Astrocyte of the spinal cord (primary cell): ENCODE measurements at regions not wholly inside any gene's neighbourhood (a gene's known extent, or its start where the extent isn't known, plus 50 kb on each side); places are given as distances from the start of the nearest gene placed in this dataset.
"Not testable (repeated sequence)": the region's sequence is repeated elsewhere in the genome, so short reads cannot be mapped to it uniquely, and the experiment has no call there.

Source experiments
- DNase-seq: peaks from one replicate; pipeline ENCODE4 v3.0.0; 2011; ENCODE audit warnings: low read depth, low spot score
- H3K4me3 ChIP-seq: 2 replicates; pipeline ENCODE4 v1.5.1; 2011; ENCODE audit warnings: low read depth, mild to moderate bottlenecking, low read length, moderate library complexity
- in situ Hi-C: cut with HindIII; loops from 2 replicates; pipeline ENCODE4 v1.10.0; 2017; ENCODE audit warnings: low sequenced_read_pairs
- TF ChIP-seq, protein P1 (sequence below): IDR thresholded peaks from 2 replicates; pipeline ENCODE4 v1.5.1; 2012; ENCODE audit warnings: low read depth, mild to moderate bottlenecking, low read length, inconsistent platforms

DNA sequence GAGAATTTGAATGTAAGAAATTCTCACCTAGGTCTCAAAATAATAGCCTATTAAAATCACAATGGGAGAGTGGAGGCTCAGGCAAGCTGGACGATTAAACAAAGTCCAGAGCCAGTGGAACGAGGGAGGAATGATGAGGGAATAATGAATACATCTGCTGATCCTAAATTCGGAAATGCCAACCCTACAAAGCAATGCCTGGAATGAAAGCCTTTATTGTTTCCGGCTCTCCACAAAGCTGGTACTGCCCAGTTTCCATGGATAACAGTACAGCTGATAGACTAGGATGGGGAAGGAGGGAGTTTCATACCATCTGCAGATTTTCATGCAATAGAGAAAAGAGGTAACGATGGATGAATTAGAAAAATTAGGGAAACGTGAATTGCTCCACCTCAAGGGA lies 356.1 kb downstream of the CBLN4 start:
- DNase-seq = no peak
- in situ Hi-C loops = no loop called here
- no peak overlapping the region for H3K4me3 ChIP-seq
- TF ChIP-seq, protein P1, sequence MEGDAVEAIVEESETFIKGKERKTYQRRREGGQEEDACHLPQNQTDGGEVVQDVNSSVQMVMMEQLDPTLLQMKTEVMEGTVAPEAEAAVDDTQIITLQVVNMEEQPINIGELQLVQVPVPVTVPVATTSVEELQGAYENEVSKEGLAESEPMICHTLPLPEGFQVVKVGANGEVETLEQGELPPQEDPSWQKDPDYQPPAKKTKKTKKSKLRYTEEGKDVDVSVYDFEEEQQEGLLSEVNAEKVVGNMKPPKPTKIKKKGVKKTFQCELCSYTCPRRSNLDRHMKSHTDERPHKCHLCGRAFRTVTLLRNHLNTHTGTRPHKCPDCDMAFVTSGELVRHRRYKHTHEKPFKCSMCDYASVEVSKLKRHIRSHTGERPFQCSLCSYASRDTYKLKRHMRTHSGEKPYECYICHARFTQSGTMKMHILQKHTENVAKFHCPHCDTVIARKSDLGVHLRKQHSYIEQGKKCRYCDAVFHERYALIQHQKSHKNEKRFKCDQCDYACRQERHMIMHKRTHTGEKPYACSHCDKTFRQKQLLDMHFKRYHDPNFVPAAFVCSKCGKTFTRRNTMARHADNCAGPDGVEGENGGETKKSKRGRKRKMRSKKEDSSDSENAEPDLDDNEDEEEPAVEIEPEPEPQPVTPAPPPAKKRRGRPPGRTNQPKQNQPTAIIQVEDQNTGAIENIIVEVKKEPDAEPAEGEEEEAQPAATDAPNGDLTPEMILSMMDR = no peak

DNA sequence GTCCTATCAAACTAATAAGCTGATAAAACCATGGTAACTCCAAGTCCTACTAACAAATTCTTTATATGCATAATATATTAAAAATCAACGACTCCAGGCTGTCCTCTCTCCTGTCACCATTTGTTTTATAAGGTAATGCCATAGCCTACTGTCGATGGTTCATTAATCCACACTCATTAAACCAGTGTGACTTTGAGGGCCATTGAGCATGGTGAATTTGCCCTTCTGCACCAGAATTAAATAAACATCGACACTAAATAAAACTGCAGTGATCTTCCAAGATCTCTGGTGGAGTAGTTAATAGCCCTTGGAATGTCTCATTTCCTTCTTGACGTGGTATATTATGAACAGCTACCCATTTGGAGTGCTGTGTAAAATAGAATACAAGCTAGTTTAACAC lies 358.5 kb downstream of the CBLN4 start:
- in situ Hi-C loops = no loop called here

DNA sequence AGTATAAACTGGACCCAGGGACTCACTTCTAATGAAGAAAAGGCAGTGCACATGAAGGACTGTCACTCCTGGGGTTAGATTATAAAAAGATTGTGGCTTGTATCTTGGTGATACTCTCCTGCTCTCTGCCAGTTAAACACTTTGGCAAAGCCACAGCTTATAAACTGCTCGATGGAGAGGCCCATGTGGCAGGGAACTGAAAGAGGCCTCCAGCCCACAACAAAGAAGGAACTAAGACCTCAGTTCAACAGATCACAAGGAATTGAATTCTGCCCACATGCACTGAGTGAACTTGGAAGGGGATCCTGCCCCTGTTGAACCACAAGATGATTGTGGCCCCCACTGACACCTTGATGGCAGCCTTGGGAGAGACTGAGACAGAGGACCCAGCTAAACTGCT lies 363.8 kb downstream of the CBLN4 start:
- DNase-seq = no peak
- TF ChIP-seq, protein P1 = no peak
- in situ Hi-C loops = no loop called here
- no peak overlapping the region for H3K4me3 ChIP-seq

More for the DNA sequence above, 358.5 kb downstream of the CBLN4 start:
- DNase-seq = no peak
- TF ChIP-seq, protein P1 = no peak
- no peak overlapping the region for H3K4me3 ChIP-seq

DNA sequence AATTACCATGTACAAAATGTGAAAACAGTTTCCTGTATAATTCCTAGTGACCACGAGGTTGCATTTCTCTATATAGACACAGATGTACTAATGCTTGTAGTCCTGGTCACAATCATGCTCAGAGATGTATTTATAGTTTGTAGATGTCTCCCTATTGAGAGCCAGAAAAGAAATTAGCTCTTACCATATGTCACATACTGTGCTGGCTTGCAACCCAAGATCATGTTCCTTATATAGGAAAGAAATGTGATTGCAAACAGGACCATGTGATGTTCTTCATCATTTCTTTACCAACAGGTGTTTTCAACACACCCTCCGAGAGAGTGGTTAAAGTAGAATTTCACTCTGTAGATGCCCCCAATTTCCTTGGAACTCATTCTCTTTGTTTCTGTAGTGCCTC lies 369.4 kb downstream of the CBLN4 start:
- no peak overlapping the region for H3K4me3 ChIP-seq
- in situ Hi-C loops = no loop called here
- TF ChIP-seq, protein P1 = no peak
- no peak for DNase-seq

DNA sequence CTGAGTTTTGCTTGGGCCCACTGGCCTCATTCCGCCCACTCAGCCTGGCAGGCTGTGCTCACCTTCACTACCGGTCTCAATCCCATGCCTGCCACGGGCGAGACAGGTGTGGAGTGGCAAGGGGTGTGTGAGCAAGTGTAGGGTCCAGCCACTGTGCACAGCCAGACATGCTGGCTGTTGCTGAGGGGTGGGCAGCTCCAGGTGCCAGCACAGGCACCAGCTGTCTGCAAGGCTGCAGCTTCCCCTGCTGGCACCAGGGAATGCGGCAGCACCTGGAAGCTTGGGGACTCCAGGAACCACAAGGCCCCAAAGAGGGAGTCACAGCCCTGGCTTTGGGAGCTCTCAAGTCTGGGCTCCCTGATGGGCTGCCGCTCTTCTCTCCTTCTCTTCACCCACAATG lies 372.7 kb downstream of the CBLN4 start:
- no peak for DNase-seq
- TF ChIP-seq, protein P1 = no peak
- H3K4me3 ChIP-seq = no peak overlapping the region
- in situ Hi-C loops = no loop called here

DNA sequence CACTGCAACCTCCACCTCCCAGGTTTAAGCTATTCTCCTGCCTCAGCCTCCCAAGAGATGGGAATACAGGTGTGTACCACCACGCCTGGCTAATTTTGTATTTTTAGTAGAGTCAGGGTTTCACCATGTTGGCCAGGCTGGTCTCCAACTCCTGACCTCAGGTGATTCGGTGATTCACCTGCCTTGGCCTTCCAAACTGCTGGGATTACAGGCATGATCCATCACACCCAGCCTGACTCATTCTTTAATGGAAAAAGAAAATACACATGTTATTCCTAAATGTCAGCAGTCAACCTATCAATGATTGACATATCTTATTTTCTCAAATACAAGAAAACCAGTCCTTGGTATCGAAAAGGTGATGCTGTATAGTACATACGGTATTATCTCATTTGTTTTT lies 376.2 kb downstream of the CBLN4 start:
- in situ Hi-C loops, H3K4me3 ChIP-seq, DNase-seq: not testable (repeated sequence)

DNA sequence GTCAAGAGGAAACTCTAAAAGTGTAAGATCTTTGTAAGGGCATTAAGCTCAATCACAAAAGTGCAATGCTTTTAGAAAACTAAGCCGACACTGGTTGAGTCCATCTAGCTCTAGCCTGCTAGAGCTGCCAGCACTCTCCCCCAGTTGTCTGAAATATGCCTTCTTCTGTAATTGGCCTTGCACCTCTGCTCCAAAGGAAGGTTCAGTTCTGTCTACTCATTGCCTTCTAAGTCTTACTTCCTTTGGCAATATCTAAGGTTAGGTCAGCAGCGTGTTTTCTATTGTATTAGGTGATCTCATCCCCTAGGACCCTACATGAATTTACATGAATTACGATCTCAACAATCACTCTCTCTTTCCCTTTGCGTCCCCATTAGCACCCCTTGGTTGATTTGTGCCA lies 378.6 kb downstream of the CBLN4 start:
- H3K4me3 ChIP-seq = no peak overlapping the region
- DNase-seq = no peak
- in situ Hi-C loops = no loop called here
- TF ChIP-seq, protein P1 = no peak
